HUES64 (cell line): ENCODE measurements at regions not wholly inside any gene's neighbourhood (a gene's known extent, or its start where the extent isn't known, plus 50 kb on each side); places are given as distances from the start of the nearest gene placed in this dataset.

ENCODE experiments used
- H3K27ac ChIP-seq: 2 replicates; pipeline ENCODE4 v1.7.0; 2013; ENCODE audit warnings: low read depth, low read length, inconsistent platforms
- H3K27me3 ChIP-seq: 2 replicates; pipeline ENCODE4 v1.6.1; 2013; ENCODE audit warnings: mild to moderate bottlenecking, low read length; ENCODE audit not compliant: insufficient read depth
- H3K36me3 ChIP-seq: 2 replicates; pipeline ENCODE4 v1.6.1; 2013; ENCODE audit warnings: mild to moderate bottlenecking, low read length; ENCODE audit not compliant: insufficient read depth
- H3K4me1 ChIP-seq: 2 replicates; pipeline ENCODE4 v1.6.1; 2013; ENCODE audit warnings: mild to moderate bottlenecking, low read length, moderate library complexity; ENCODE audit not compliant: insufficient read depth
- H3K4me3 ChIP-seq: 2 replicates; pipeline ENCODE4 v1.5.1; 2013; ENCODE audit warnings: mild to moderate bottlenecking, low read length, moderate library complexity
- H3K9ac ChIP-seq: 2 replicates; pipeline ENCODE4 v1.6.1; 2013; ENCODE audit warnings: mild to moderate bottlenecking, low read depth, low read length
- H3K9me3 ChIP-seq: 2 replicates; pipeline ENCODE4 v1.6.1; 2013; ENCODE audit warnings: low read depth, low read length; ENCODE audit not compliant: insufficient read depth
- WGBS: fragments of 150-250, 120-280 bp; methylation state at CpG from one replicate; pipeline ENCODE4 v1.1.7; 2013; ENCODE audit warnings: missing lambda C conversion rate; 5-methylcytosine and 5-hydroxymethylcytosine counted together

- H3K9ac ChIP-seq: no peak overlapping the region
- no peak overlapping the region for H3K4me3 ChIP-seq
- no peaks in the 10 kb centered on the region for H3K27me3 ChIP-seq
- WGBS: 70% methylated on average over 6 of the region's 6 CpGs
- no peaks in the 10 kb centered on the region for H3K36me3 ChIP-seq
- H3K4me1 ChIP-seq: no peaks in the 10 kb centered on the region
- H3K27ac ChIP-seq: no peak overlapping the region
- no peaks in the 10 kb centered on the region for H3K9me3 ChIP-seq
These were observed 225.0 kb downstream of the TTC32 start for GRCh38 chr2:19676770-19677169.

- 93% methylated on average over 13 of the region's 13 CpGs for WGBS
- H3K36me3 ChIP-seq: no peaks in the 10 kb centered on the region
- H3K9ac ChIP-seq: no peak overlapping the region
- H3K4me1 ChIP-seq: no peaks in the 10 kb centered on the region
- no peaks in the 10 kb centered on the region for H3K27me3 ChIP-seq
- no peak overlapping the region for H3K4me3 ChIP-seq
- H3K9me3 ChIP-seq: no peaks in the 10 kb centered on the region
- H3K27ac ChIP-seq: no peak overlapping the region
These were observed 225.8 kb downstream of the TTC32 start for GRCh38 chr2:19675856-19676460.

GRCh38 chr2:19675003-19675629, 226.7 kb downstream of the TTC32 start:
- Histone ChIP-seq H3K4me3 (no peak overlapping the region), H3K4me1 (no peaks in the 10 kb centered on the region), H3K27ac (no peak overlapping the region), H3K9ac (no peak overlapping the region), H3K36me3 (no peaks in the 10 kb centered on the region), H3K27me3 (no peaks in the 10 kb centered on the region), H3K9me3 (no peaks in the 10 kb centered on the region)
- WGBS: 85% methylated on average over 13 of the region's 13 CpGs

- 83% methylated on average over 14 of the region's 16 CpGs for WGBS
- Histone ChIP-seq H3K36me3 (no peaks in the 10 kb centered on the region), H3K4me1 (no peaks in the 10 kb centered on the region), H3K4me3 (no peak overlapping the region), H3K27ac (no peak overlapping the region), H3K27me3 (no peaks in the 10 kb centered on the region), H3K9ac (no peak overlapping the region), H3K9me3 (no peaks in the 10 kb centered on the region)
These were observed 227.5 kb downstream of the TTC32 start for GRCh38 chr2:19674051-19675002.

GRCh38 chr2:19673213-19673791, 228.5 kb downstream of the TTC32 start:
- H3K27ac ChIP-seq: no peak overlapping the region
- 75% methylated on average over 11 of the region's 11 CpGs for WGBS

GRCh38 chr2:19671916-19672315, 229.9 kb downstream of the TTC32 start:
- no peaks in the 10 kb centered on the region for H3K36me3 ChIP-seq
- WGBS: 87% methylated on average over 4 of the region's 4 CpGs
- no peak overlapping the region for H3K27ac ChIP-seq
- H3K9me3 ChIP-seq: no peaks in the 10 kb centered on the region
- H3K27me3 ChIP-seq: no peaks in the 10 kb centered on the region
- no peak overlapping the region for H3K4me3 ChIP-seq
- no peaks in the 10 kb centered on the region for H3K4me1 ChIP-seq
- no peak overlapping the region for H3K9ac ChIP-seq

More at GRCh38 chr2:19673213-19673791, 228.5 kb downstream of the TTC32 start:
- Histone ChIP-seq H3K4me3 (no peak overlapping the region), H3K9me3 (no peaks in the 10 kb centered on the region), H3K4me1 (no peaks in the 10 kb centered on the region), H3K9ac (no peak overlapping the region), H3K36me3 (no peaks in the 10 kb centered on the region), H3K27me3 (no peaks in the 10 kb centered on the region)

GRCh38 chr2:19671311-19671710, 230.5 kb downstream of the TTC32 start:
- no peaks in the 10 kb centered on the region for H3K27me3 ChIP-seq
- H3K9me3 ChIP-seq: no peaks in the 10 kb centered on the region
- no peak overlapping the region for H3K4me3 ChIP-seq
- H3K27ac ChIP-seq: no peak overlapping the region
- H3K36me3 ChIP-seq: no peaks in the 10 kb centered on the region
- H3K9ac ChIP-seq: no peak overlapping the region
- 82% methylated on average over 1 of the region's 1 CpG for WGBS
- no peaks in the 10 kb centered on the region for H3K4me1 ChIP-seq

- WGBS: 83% methylated on average over 2 of the region's 2 CpGs
- H3K27me3 ChIP-seq: no peaks in the 10 kb centered on the region
These were observed 231.5 kb downstream of the TTC32 start for GRCh38 chr2:19670303-19670702.

GRCh38 chr2:19669559-19669958, 232.2 kb downstream of the TTC32 start:
- no peak overlapping the region for H3K4me3 ChIP-seq
- WGBS: 93% methylated on average over 9 of the region's 9 CpGs
- no peaks in the 10 kb centered on the region; the same call in 1 of the 2 replicates for H3K4me1 ChIP-seq
- H3K9ac ChIP-seq: no peak overlapping the region
- no peaks in the 10 kb centered on the region for H3K27me3 ChIP-seq
- no peaks in the 10 kb centered on the region for H3K36me3 ChIP-seq
- no peaks in the 10 kb centered on the region for H3K9me3 ChIP-seq
- H3K27ac ChIP-seq: no peak overlapping the region

More at GRCh38 chr2:19670303-19670702, 231.5 kb downstream of the TTC32 start:
- no peak overlapping the region for H3K27ac ChIP-seq
- no peaks in the 10 kb centered on the region for H3K4me1 ChIP-seq
- no peaks in the 10 kb centered on the region for H3K9me3 ChIP-seq
- H3K4me3 ChIP-seq: no peak overlapping the region
- H3K9ac ChIP-seq: no peak overlapping the region
- H3K36me3 ChIP-seq: no peaks in the 10 kb centered on the region

- H3K9me3 ChIP-seq: no peaks in the 10 kb centered on the region
- H3K4me1 ChIP-seq: no peaks in the 10 kb centered on the region; the same call in 1 of the 2 replicates
- H3K27me3 ChIP-seq: no peaks in the 10 kb centered on the region
- no peak overlapping the region for H3K4me3 ChIP-seq
- no peak overlapping the region for H3K9ac ChIP-seq
- no peak overlapping the region for H3K27ac ChIP-seq
- H3K36me3 ChIP-seq: no peaks in the 10 kb centered on the region
- WGBS: 92% methylated on average over 7 of the region's 7 CpGs
These were observed 232.7 kb downstream of the TTC32 start for GRCh38 chr2:19669126-19669525.

- Histone ChIP-seq H3K36me3 (no peaks in the 10 kb centered on the region), H3K9ac (no peak overlapping the region), H3K27ac (no peak overlapping the region), H3K27me3 (no peaks in the 10 kb centered on the region), H3K4me1 (no peaks in the 10 kb centered on the region; the same call in 1 of the 2 replicates), H3K4me3 (no peak overlapping the region), H3K9me3 (no peaks in the 10 kb centered on the region)
- WGBS: 86% methylated on average over 8 of the region's 8 CpGs
These were observed 234.2 kb downstream of the TTC32 start for GRCh38 chr2:19667536-19667949.
